ENCODE measurements at regions not wholly inside any gene's neighbourhood (a gene's known extent, or its start where the extent isn't known, plus 50 kb on each side); places are given as distances from the start of the nearest gene placed in this dataset.

GRCh38 chr11:69397732-69398131 is 83.7 kb upstream of the LINC01488 start:
- H3K4me1 ChIP-seq = peaks cover 0 to 10% (median 9%) of the 10 kb centered on the region in 4 donors
- intact Hi-C loops (cut with DNase I) = no loop called here
- no peak overlapping the region for H3K4me3 ChIP-seq
- no peaks in the 10 kb centered on the region for H3K27me3 ChIP-seq
- H3K9me3 ChIP-seq = no peaks in the 10 kb centered on the region
- no peak overlapping the region for H3K27ac ChIP-seq
- H3K36me3 ChIP-seq = no peaks in the 10 kb centered on the region
- WGBS, 2 donors = 91 to 94% methylated on average over 3 of the region's 3 CpGs
- TF ChIP-seq CTCF (IDR thresholded peaks at IDR 0.05) = no peak
- no peak for TF ChIP-seq POLR2A (IDR thresholded peaks at IDR 0.05)
- no peak for TF ChIP-seq POLR2AphosphoS5 (IDR thresholded peaks at IDR 0.05)
- no peak for TF ChIP-seq EP300 (IDR thresholded peaks at IDR 0.05)
- no peak for DNase-seq

- Histone ChIP-seq H3K36me3 (no peaks in the 10 kb centered on the region), H3K4me3 (no peak overlapping the region), H3K27ac (no peak overlapping the region), H3K27me3 (no peaks in the 10 kb centered on the region), H3K4me1 (peaks cover 0 to 13% (median 10%) of the 10 kb centered on the region in 4 donors), H3K9me3 (no peaks in the 10 kb centered on the region)
- TF ChIP-seq POLR2AphosphoS5 (IDR thresholded peaks at IDR 0.05) (no peak), EP300 (IDR thresholded peaks at IDR 0.05) (no peak), POLR2A (IDR thresholded peaks at IDR 0.05) (no peak), CTCF (IDR thresholded peaks at IDR 0.05) (no peak)
- 85 to 86% methylated on average over 28 of the region's 28 CpGs for WGBS, 2 donors
- peak; percentile 60 for DNase-seq
- intact Hi-C loops (cut with DNase I) = no loop called here
Measured at GRCh38 chr11:69398529-69399492, 82.7 kb upstream of the LINC01488 start.

GRCh38 chr11:69400140-69400539 is 81.3 kb upstream of the LINC01488 start:
- WGBS, 2 donors = 77 to 84% methylated on average over 2 of the region's 2 CpGs
- intact Hi-C loops (cut with DNase I) = no loop called here

GRCh38 chr11:69400771-69401590 is 80.5 kb upstream of the LINC01488 start:
- TF ChIP-seq POLR2A (IDR thresholded peaks at IDR 0.05) (no peak), CTCF (IDR thresholded peaks at IDR 0.05) (no peak), POLR2AphosphoS5 (IDR thresholded peaks at IDR 0.05) (no peak), EP300 (IDR thresholded peaks at IDR 0.05) (no peak)
- WGBS, 2 donors = 83 to 93% methylated on average over 22 of the region's 22 CpGs
- Histone ChIP-seq H3K4me3 (no peak overlapping the region), H3K9me3 (no peaks in the 10 kb centered on the region), H3K27me3 (no peaks in the 10 kb centered on the region), H3K27ac (no peak overlapping the region), H3K36me3 (no peaks in the 10 kb centered on the region), H3K4me1 (peaks cover 0 to 14% (median 10%) of the 10 kb centered on the region in 4 donors)
- intact Hi-C loops (cut with DNase I) = no loop called here
- peak; percentile 53 for DNase-seq

More at GRCh38 chr11:69400140-69400539, 81.3 kb upstream of the LINC01488 start:
- Histone ChIP-seq H3K9me3 (no peaks in the 10 kb centered on the region), H3K36me3 (no peaks in the 10 kb centered on the region), H3K27me3 (no peaks in the 10 kb centered on the region), H3K4me3 (no peak overlapping the region), H3K27ac (no peak overlapping the region), H3K4me1 (peaks cover 0 to 14% (median 10%) of the 10 kb centered on the region in 4 donors)
- no peak for DNase-seq
- TF ChIP-seq POLR2AphosphoS5 (IDR thresholded peaks at IDR 0.05) = no peak
- no peak for TF ChIP-seq CTCF (IDR thresholded peaks at IDR 0.05)
- no peak for TF ChIP-seq EP300 (IDR thresholded peaks at IDR 0.05)
- TF ChIP-seq POLR2A (IDR thresholded peaks at IDR 0.05) = no peak

Data from sigmoid colon (tissue), 6 donors.